ENCODE measurements at regions not wholly inside any gene's neighbourhood (a gene's known extent, or its start where the extent isn't known, plus 50 kb on each side); places are given as distances from the start of the nearest gene placed in this dataset.

DNA sequence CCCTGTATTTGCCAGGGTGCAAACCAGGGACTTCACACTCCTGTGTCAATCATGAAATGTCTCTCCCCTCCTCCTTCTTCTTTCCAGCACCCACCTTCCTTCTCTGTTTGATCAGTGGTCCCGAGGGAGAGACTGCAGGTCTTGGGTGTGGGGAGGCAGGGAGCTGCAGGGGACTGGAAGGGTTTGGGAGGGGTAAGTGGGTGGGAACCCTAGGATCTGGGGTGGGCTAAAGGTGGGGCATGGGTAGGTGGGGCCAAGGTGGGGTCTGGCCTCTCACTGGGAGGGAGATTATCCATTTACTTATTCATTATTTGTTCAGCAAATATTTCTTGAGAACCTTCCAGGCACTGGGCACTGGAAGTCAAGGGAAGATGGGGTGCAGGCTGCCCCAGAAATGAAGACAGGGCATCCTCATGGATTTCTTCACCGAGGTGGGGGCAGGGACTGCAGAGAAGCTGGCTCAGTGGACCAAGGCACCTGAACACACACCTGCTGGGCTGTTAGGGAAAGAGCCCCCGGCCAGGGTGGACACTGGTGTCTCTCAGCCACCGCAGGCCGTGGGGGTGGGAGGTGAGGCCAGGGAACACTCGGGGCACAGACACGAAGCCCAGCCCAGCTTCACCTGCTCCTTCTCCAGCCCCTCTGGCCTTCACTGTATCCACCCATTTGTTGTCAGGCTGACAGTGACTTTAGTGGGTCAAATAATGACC lies 193.9 kb upstream of the C1orf174 start:
- no peaks in the 10 kb centered on the region for H3K4me1 ChIP-seq (ENCODE audit: control insufficient read depth in 1 of 2, insufficient read depth in 1 of 2, low read depth in 1 of 2, low read length in 1 of 2)
- no peak overlapping the region for H3K4me3 ChIP-seq (ENCODE audit: low read depth in 1 of 2, low read length in 1 of 2)
- H3K9me3 ChIP-seq: no peaks in the 10 kb centered on the region
- no peak overlapping the region for H3K27ac ChIP-seq
- H3K27me3 ChIP-seq: no peaks in the 10 kb centered on the region
- TF ChIP-seq, protein P1, sequence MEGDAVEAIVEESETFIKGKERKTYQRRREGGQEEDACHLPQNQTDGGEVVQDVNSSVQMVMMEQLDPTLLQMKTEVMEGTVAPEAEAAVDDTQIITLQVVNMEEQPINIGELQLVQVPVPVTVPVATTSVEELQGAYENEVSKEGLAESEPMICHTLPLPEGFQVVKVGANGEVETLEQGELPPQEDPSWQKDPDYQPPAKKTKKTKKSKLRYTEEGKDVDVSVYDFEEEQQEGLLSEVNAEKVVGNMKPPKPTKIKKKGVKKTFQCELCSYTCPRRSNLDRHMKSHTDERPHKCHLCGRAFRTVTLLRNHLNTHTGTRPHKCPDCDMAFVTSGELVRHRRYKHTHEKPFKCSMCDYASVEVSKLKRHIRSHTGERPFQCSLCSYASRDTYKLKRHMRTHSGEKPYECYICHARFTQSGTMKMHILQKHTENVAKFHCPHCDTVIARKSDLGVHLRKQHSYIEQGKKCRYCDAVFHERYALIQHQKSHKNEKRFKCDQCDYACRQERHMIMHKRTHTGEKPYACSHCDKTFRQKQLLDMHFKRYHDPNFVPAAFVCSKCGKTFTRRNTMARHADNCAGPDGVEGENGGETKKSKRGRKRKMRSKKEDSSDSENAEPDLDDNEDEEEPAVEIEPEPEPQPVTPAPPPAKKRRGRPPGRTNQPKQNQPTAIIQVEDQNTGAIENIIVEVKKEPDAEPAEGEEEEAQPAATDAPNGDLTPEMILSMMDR (IDR thresholded peaks at IDR 0.05): no peak
- H3K36me3 ChIP-seq: no peaks in the 10 kb centered on the region

DNA sequence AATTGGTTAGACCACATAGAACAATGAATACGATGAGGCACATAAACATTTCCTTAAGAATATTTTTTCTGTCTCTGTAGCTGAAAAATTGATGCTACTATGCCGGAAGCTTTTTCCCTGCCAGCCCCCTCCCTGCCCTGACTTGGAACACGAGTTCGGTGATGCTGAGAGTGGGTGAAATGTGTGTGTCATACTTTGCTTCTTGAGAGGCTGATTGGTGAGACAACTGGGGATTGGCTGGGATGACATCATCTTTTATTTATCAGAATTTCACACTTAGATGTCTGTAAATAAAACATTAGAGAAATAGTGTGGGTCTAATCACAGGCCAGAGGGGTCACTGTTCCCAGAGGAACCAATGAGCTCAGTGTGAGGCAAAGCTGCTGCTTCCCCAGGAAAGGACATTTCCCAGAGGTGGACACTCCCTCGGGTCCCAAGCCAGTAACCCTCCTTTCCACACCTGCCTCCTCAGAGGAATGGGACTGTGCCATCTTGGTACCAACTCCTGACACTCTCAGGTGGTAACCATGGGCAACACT lies 195.4 kb upstream of the C1orf174 start:
- no peaks in the 10 kb centered on the region for H3K9me3 ChIP-seq

DNA sequence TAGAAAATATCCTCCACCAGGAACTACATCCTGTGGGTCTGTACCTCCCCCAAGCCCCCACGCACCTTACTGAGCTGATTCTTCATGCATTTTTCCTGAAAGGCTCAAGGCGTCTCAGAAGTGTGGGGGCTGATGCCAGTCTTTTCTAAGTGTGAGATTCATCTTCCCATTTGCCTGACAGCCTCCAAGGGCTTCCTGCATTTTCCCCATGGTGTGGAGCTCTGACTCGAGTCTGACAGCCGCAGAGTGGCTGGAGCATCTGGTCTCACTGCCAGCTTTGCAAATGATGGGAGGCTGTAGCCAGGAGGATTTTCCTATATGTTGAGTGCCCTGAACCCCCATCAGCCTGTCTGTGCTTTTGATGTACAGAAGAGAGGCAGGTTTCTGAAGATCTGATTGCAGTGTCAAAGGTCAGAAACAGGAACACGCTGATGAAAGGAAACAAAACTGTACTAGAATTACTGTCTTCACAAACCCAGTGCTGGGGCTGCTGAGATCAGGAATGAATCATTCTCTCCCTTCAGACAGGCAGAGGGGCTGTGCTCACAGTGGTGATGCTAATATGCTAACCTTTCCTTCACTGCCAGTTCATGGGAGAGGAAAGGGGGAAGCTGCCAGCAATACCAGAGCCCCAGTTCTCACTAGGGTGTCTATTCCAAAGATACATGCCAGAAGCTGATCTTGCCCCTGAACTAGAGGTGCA lies 201.5 kb upstream of the C1orf174 start:
- Histone ChIP-seq H3K4me3 (ENCODE audit: low read depth in 1 of 2, low read length in 1 of 2) (no peak overlapping the region), H3K4me1 (ENCODE audit: control insufficient read depth in 1 of 2, insufficient read depth in 1 of 2, low read depth in 1 of 2, low read length in 1 of 2) (no peaks in the 10 kb centered on the region), H3K27me3 (peaks cover 3% of the 10 kb centered on the region), H3K9me3 (no peaks in the 10 kb centered on the region), H3K36me3 (no peaks in the 10 kb centered on the region), H3K27ac (no peak overlapping the region)
- TF ChIP-seq, protein P1 (IDR thresholded peaks at IDR 0.05): no peak

More for the DNA sequence above, 195.4 kb upstream of the C1orf174 start:
- H3K4me1 ChIP-seq (ENCODE audit: control insufficient read depth in 1 of 2, insufficient read depth in 1 of 2, low read depth in 1 of 2, low read length in 1 of 2): no peaks in the 10 kb centered on the region
- no peak overlapping the region for H3K27ac ChIP-seq
- TF ChIP-seq, protein P1 (IDR thresholded peaks at IDR 0.05): no peak
- H3K27me3 ChIP-seq: no peaks in the 10 kb centered on the region
- no peaks in the 10 kb centered on the region for H3K36me3 ChIP-seq
- H3K4me3 ChIP-seq (ENCODE audit: low read depth in 1 of 2, low read length in 1 of 2): no peak overlapping the region

DNA sequence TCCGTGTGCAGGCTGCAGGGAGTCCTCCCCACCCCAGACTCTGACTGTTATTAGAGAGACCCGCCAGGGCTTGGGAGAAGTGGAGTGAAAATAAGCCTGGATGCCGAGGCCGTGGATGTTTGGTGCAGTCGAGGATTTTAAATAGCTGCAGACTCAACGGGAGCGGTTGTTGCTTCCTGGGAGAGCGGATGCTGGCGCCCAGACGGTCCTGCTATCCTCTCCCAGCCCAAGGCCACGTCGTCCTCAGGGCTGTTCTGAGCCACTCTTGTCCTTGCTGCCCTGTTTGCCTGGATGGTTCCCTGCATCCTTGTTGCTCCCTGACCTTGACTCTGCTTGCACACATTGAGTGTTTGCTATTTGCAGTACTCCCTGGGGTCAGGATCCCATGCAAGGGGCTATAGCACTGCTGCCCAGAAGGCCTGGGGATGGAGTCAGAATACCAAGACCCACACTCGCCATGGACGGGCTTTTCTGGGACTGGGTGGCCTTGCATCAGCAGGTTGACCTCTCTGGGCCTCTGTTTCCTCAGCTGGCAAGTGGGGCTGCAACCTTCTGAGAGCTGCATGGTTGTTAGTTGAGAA lies 205.3 kb upstream of the C1orf174 start:
- no peak overlapping the region for H3K27ac ChIP-seq
- no peak overlapping the region for H3K4me3 ChIP-seq (ENCODE audit: low read depth in 1 of 2, low read length in 1 of 2)
- TF ChIP-seq, protein P1 (IDR thresholded peaks at IDR 0.05): no peak
- no peaks in the 10 kb centered on the region for H3K4me1 ChIP-seq (ENCODE audit: control insufficient read depth in 1 of 2, insufficient read depth in 1 of 2, low read depth in 1 of 2, low read length in 1 of 2)
- H3K36me3 ChIP-seq: no peaks in the 10 kb centered on the region
- peaks cover 3% of the 10 kb centered on the region for H3K27me3 ChIP-seq
- no peaks in the 10 kb centered on the region for H3K9me3 ChIP-seq

DNA sequence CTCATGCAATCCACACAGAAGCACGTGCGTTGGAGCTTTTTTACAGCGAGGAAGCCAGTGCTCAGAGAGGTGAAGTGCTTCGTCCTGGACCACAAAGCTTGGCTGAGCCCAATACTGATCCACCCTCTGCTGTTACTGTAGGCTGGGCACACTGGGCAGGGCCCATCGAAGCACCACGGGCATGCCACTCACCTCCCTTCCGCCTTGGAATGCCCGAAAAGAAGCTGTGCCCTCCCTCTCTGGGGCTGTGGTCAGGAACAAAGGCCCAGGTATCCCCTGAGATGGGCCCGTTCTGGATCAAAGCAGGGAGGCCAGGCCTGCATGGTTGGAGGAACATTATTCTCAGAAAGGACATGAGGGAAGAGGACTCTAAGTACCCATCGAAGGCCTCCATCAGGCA lies 206.7 kb upstream of the C1orf174 start:
- no peaks in the 10 kb centered on the region for H3K4me1 ChIP-seq (ENCODE audit: control insufficient read depth in 1 of 2, insufficient read depth in 1 of 2, low read depth in 1 of 2, low read length in 1 of 2)
- TF ChIP-seq, protein P1 (IDR thresholded peaks at IDR 0.05): no peak
- H3K9me3 ChIP-seq: no peaks in the 10 kb centered on the region
- H3K27me3 ChIP-seq: no peaks in the 10 kb centered on the region
- H3K27ac ChIP-seq: no peak overlapping the region
- no peak overlapping the region for H3K4me3 ChIP-seq (ENCODE audit: low read depth in 1 of 2, low read length in 1 of 2)
- no peaks in the 10 kb centered on the region for H3K36me3 ChIP-seq

Measured in neutrophil (primary cell).